ENCODE measurements at regions not wholly inside any gene's neighbourhood (a gene's known extent, or its start where the extent isn't known, plus 50 kb on each side); places are given as distances from the start of the nearest gene placed in this dataset.

- no peak overlapping the region for H3K4me3 Mint-ChIP-seq
- WGBS, 2 experiments (ENCODE audit: insufficient coverage in 1 of 2, insufficient read length in 1 of 2): 88 to 90% methylated on average over 5 of the region's 5 CpGs
Observed at GRCh38 chr1:25106352-25106751, 126.0 kb downstream of the SYF2 start.

GRCh38 chr1:25105836-25106235 is 126.5 kb downstream of the SYF2 start:
- no peak for DNase-seq
- peaks cover 13% of the 10 kb centered on the region for H3K9me3 Mint-ChIP-seq

More at GRCh38 chr1:25106352-25106751, 126.0 kb downstream of the SYF2 start:
- H3K36me3 Mint-ChIP-seq (ENCODE audit: low read depth): no peaks in the 10 kb centered on the region
- Histone ChIP-seq H3K27ac (ENCODE audit: low read depth, low read length) (no peak overlapping the region), H3K36me3 (ENCODE audit: control insufficient read depth, insufficient read depth, low read length) (no peaks in the 10 kb centered on the region), H3K9ac (ENCODE audit: extremely low read depth, low read length, poor library complexity, severe bottlenecking) (no peak overlapping the region), H3K27me3 (ENCODE audit: control insufficient read depth, insufficient read depth, low read length, poor library complexity, severe bottlenecking) (no peaks in the 10 kb centered on the region), H3K4me1 (ENCODE audit: control insufficient read depth, insufficient read depth, low read length) (no peaks in the 10 kb centered on the region), H3K4me3 (ENCODE audit: low read length) (no peak overlapping the region), H3K9me3 (ENCODE audit: control insufficient read depth, low read length) (peaks cover 9% of the 10 kb centered on the region)
- no peak for TF ChIP-seq CTCF (conservative IDR thresholded peaks at IDR 0.05)
- peaks cover 4% of the 10 kb centered on the region for H3K27me3 Mint-ChIP-seq (ENCODE audit: insufficient read depth)
- peaks cover 13% of the 10 kb centered on the region for H3K9me3 Mint-ChIP-seq
- H3K27ac Mint-ChIP-seq: no peak overlapping the region
- DNase-seq: no peak
- H3K4me1 Mint-ChIP-seq: peaks cover 2% of the 10 kb centered on the region

GRCh38 chr1:25104932-25105561 is 127.3 kb downstream of the SYF2 start:
- no peak overlapping the region for H3K27ac Mint-ChIP-seq
- 73 to 91% methylated on average over 1 of the region's 1 CpG for WGBS, 2 experiments (ENCODE audit: insufficient coverage in 1 of 2, insufficient read length in 1 of 2)

More at GRCh38 chr1:25105836-25106235, 126.5 kb downstream of the SYF2 start:
- Mint-ChIP-seq H3K27ac (no peak overlapping the region), H3K4me3 (no peak overlapping the region), H3K27me3 (ENCODE audit: insufficient read depth) (peaks cover 4% of the 10 kb centered on the region), H3K36me3 (ENCODE audit: low read depth) (no peaks in the 10 kb centered on the region), H3K4me1 (peaks cover 2% of the 10 kb centered on the region)
- Histone ChIP-seq H3K9me3 (ENCODE audit: control insufficient read depth, low read length) (peaks cover 9% of the 10 kb centered on the region), H3K27me3 (ENCODE audit: control insufficient read depth, insufficient read depth, low read length, poor library complexity, severe bottlenecking) (no peaks in the 10 kb centered on the region), H3K27ac (ENCODE audit: low read depth, low read length) (no peak overlapping the region), H3K9ac (ENCODE audit: extremely low read depth, low read length, poor library complexity, severe bottlenecking) (no peak overlapping the region), H3K4me1 (ENCODE audit: control insufficient read depth, insufficient read depth, low read length) (no peaks in the 10 kb centered on the region), H3K4me3 (ENCODE audit: low read length) (no peak overlapping the region), H3K36me3 (ENCODE audit: control insufficient read depth, insufficient read depth, low read length) (no peaks in the 10 kb centered on the region)
- 63 to 87% methylated on average over 3 to 4 of the region's 4 CpGs for WGBS, 2 experiments (ENCODE audit: insufficient coverage in 1 of 2, insufficient read length in 1 of 2)
- TF ChIP-seq CTCF (conservative IDR thresholded peaks at IDR 0.05): no peak

More at GRCh38 chr1:25104932-25105561, 127.3 kb downstream of the SYF2 start:
- H3K9ac ChIP-seq (ENCODE audit: extremely low read depth, low read length, poor library complexity, severe bottlenecking): no peak overlapping the region
- no peak overlapping the region for H3K27ac ChIP-seq (ENCODE audit: low read depth, low read length)
- peaks cover 2% of the 10 kb centered on the region for H3K4me1 Mint-ChIP-seq
- H3K4me3 ChIP-seq (ENCODE audit: low read length): no peak overlapping the region
- peaks cover 4% of the 10 kb centered on the region for H3K27me3 Mint-ChIP-seq (ENCODE audit: insufficient read depth)
- peaks cover 9% of the 10 kb centered on the region for H3K9me3 ChIP-seq (ENCODE audit: control insufficient read depth, low read length)
- peaks cover 13% of the 10 kb centered on the region for H3K9me3 Mint-ChIP-seq
- no peaks in the 10 kb centered on the region for H3K36me3 ChIP-seq (ENCODE audit: control insufficient read depth, insufficient read depth, low read length)
- no peaks in the 10 kb centered on the region for H3K36me3 Mint-ChIP-seq (ENCODE audit: low read depth)
- no peak for DNase-seq
- no peaks in the 10 kb centered on the region for H3K27me3 ChIP-seq (ENCODE audit: control insufficient read depth, insufficient read depth, low read length, poor library complexity, severe bottlenecking)
- H3K4me1 ChIP-seq (ENCODE audit: control insufficient read depth, insufficient read depth, low read length): no peaks in the 10 kb centered on the region
- no peak overlapping the region for H3K4me3 Mint-ChIP-seq
- no peak for TF ChIP-seq CTCF (conservative IDR thresholded peaks at IDR 0.05)
